ENCODE measurements at regions not wholly inside any gene's neighbourhood (a gene's known extent, or its start where the extent isn't known, plus 50 kb on each side); places are given as distances from the start of the nearest gene placed in this dataset.

- in situ Hi-C loops (cut with HindIII; ENCODE audit: extremely low pct_ligation_motif_present, low pct_unique_long_range_greater_than_20kb): loop anchor here (5.0 kb wide), 3 partner anchors 116 to 234 kb away; no protein-coding TSS in a partner anchor
- H3K9ac ChIP-seq (ENCODE audit: insufficient read depth, low read depth, low read length): no peak overlapping the region
- intact Hi-C loops (cut with micrococcal nuclease; ENCODE audit: unreplicated experiment): loop anchor here (1.0 to 5.0 kb wide), 7 partner anchors 23 to 231 kb away; no protein-coding TSS in a partner anchor
- H3K79me2 ChIP-seq (ENCODE audit: insufficient read depth, low read length): no peaks in the 10 kb centered on the region
- no peaks in the 10 kb centered on the region for H3K36me3 ChIP-seq (replicated peaks in 1 of 2; ENCODE audit: control insufficient read depth in 1 of 2, insufficient read depth in 2 of 2, low read length in 2 of 2)
- no peaks in the 10 kb centered on the region for H4K20me1 ChIP-seq (ENCODE audit: insufficient read depth, low read length)
- ChIA-PET CTCF (ENCODE audit: low intra/inter-chr PET ratio, low total read pairs) (interaction anchor here (1.8 to 4.6 kb wide), 5 partner anchors 37 to 230 kb away, joined by 7 to 83 read pairs (median 15); partner anchors contain the start of gene FOXA2), POLR2A (interaction anchor here (0.8 to 3.2 kb wide), 7 partner anchors 23 to 133 kb away, joined by 5 to 25 read pairs (median 8); partner anchors contain the start of gene FOXA2)
- BruUV-seq (replicated peaks): no TSS peak
- H3K27ac ChIP-seq (ENCODE audit: extremely low read length, insufficient read depth, low read length): no peak overlapping the region
- peaks cover 27% of the 10 kb centered on the region for H3K4me1 ChIP-seq (ENCODE audit: insufficient read depth, low read length)
- no peaks in the 10 kb centered on the region for H3K9me3 ChIP-seq (ENCODE audit: low read length)
- peaks cover 6 to 60% of the 10 kb centered on the region in 2 experiments for H3K27me3 ChIP-seq (ENCODE audit: control insufficient read depth in 1 of 2, insufficient read depth in 2 of 2, low read length in 2 of 2)
- 59% methylated on average over 12 of the region's 12 CpGs for WGBS (ENCODE audit: low lambda C conversion rate)
- no peak overlapping the region for H2AFZ ChIP-seq (ENCODE audit: low read length)
- FAIRE-seq (peak; percentile 86), ATAC-seq (peak; percentile 60; the same call in 2 of the 3 replicates), DNase-seq (ENCODE audit: low spot score) (peak; percentile 70)
- H3K4me3 ChIP-seq (replicated peaks in 1 of 3; ENCODE audit: insufficient read depth in 1 of 3, low read depth in 2 of 3, low read length in 3 of 3): no peak overlapping the region
- H3K4me2 ChIP-seq (ENCODE audit: low read depth, low read length): no peak overlapping the region
- TF ChIP-seq CBX1 (IDR thresholded peaks at IDR 0.05; ENCODE audit: low read depth) (no peak), TGIF2 (CRISPR knock-in tag; IDR thresholded peaks at IDR 0.05) (0 out of 2 replicates have a peak, but pooled peaks have one; percentile 14), SMAD1 (CRISPR knock-in tag; IDR thresholded peaks at IDR 0.05; ENCODE audit: borderline replicate concordance, low read depth) (no peak), ZNF569 (CRISPR knock-in tag; IDR thresholded peaks at IDR 0.05; ENCODE audit: borderline replicate concordance) (no peak), ZNF781 (CRISPR knock-in tag; IDR thresholded peaks at IDR 0.05; ENCODE audit: borderline replicate concordance, not compliant biosample characterization) (no peak), JUNB (CRISPR knock-in tag; IDR thresholded peaks at IDR 0.05; ENCODE audit: borderline replicate concordance) (no peak), GABPB1 (CRISPR knock-in tag; IDR thresholded peaks at IDR 0.05) (no peak), ZNF83 (CRISPR knock-in tag; IDR thresholded peaks at IDR 0.05; ENCODE audit: borderline replicate concordance) (no peak), PLRG1 (conservative IDR thresholded peaks at IDR 0.05) (no peak), SRSF1 (optimal IDR thresholded peaks at IDR 0.05; ENCODE audit: low read depth, low read length) (no peak), IKZF4 (CRISPR knock-in tag; IDR thresholded peaks at IDR 0.05; ENCODE audit: borderline replicate concordance, low read depth, not compliant biosample characterization) (no peak), STAG1 (CRISPR knock-in tag; IDR thresholded peaks at IDR 0.05) (peak; percentile 90), NCOA1 (CRISPR knock-in tag; IDR thresholded peaks at IDR 0.05) (no peak), E2F5 (CRISPR knock-in tag; conservative IDR thresholded peaks at IDR 0.05) (no peak), SNAPC2 (CRISPR knock-in tag; IDR thresholded peaks at IDR 0.05) (no peak), XRCC5 (optimal IDR thresholded peaks at IDR 0.05; ENCODE audit: low read length) (peak; percentile 88), DPF2 (CRISPR knock-in tag; IDR thresholded peaks at IDR 0.05; ENCODE audit: borderline replicate concordance, low read depth) (no peak), ZNF670 (CRISPR knock-in tag; IDR thresholded peaks at IDR 0.05; ENCODE audit: borderline replicate concordance) (no peak), RAD21 (CRISPR knock-in tag; IDR thresholded peaks at IDR 0.05) (peak; percentile 80), NFIB (CRISPR knock-in tag; IDR thresholded peaks at IDR 0.05; ENCODE audit: borderline replicate concordance) (no peak), ZNF335 (CRISPR knock-in tag; IDR thresholded peaks at IDR 0.05) (0 out of 2 replicates have a peak, but pooled peaks have one; percentile 58), SIN3A (IDR thresholded peaks at IDR 0.05; ENCODE audit: borderline replicate concordance, low read depth, low read length) (no peak), ARNT (IDR thresholded peaks at IDR 0.05) (no peak), ZFP1 (CRISPR knock-in tag; IDR thresholded peaks at IDR 0.05) (no peak), JUN (CRISPR knock-in tag; IDR thresholded peaks at IDR 0.05) (no peak), KAT2B (IDR thresholded peaks at IDR 0.05; ENCODE audit: borderline replicate concordance, low read depth, low read length) (no peak), ZNF629 (CRISPR knock-in tag; conservative IDR thresholded peaks at IDR 0.05) (no peak)
These were observed 130.9 kb downstream of the FOXA2 start for GRCh38 chr20:22453244-22454080.

Data from HepG2 (cell line).